OCI-LY7 (cell line): ENCODE measurements at regions not wholly inside any gene's neighbourhood (a gene's known extent, or its start where the extent isn't known, plus 50 kb on each side); places are given as distances from the start of the nearest gene placed in this dataset.

ENCODE experiments used
- BruUV-seq: library from RNA; stranded (reverse); fragments of 400-500 nt; replicated peaks from 2 replicates; lab custom pipeline; 2021; lab: Mats Ljungman, UMichigan
- CTCF ChIA-PET: fragments of 300-600 bp; sonication (Branson Sonifier 250); formaldehyde crosslinking; loops from one replicate; lab custom pipeline; 2022; ENCODE audit warnings: antibody characterized with exemption; ENCODE audit not compliant: unreplicated experiment; lab: Charles Lee
- POLR2A ChIA-PET: fragments of 300-600 bp; sonication (Branson Sonifier 250); formaldehyde crosslinking; loops from one replicate; lab custom pipeline; 2022; ENCODE audit warnings: antibody characterized with exemption; lab: Charles Lee
- DNase-seq: peaks from one replicate; pipeline ENCODE4 v3.0.0-alpha.2; 2015; ENCODE audit warnings: low spot score
- H2AFZ ChIP-seq: fragments of 200-600 bp; sonication (generic), shearing (Covaris generic); 2 replicates; pipeline ENCODE4 v1.6.1; 2014; ENCODE audit warnings: mild to moderate bottlenecking, antibody characterized with exemption, low read length, moderate library complexity
- H3K27ac ChIP-seq: fragments of 200-600 bp; sonication (generic); 2 replicates; pipeline ENCODE4 v1.5.1; 2014; ENCODE audit warnings: mixed run types, low read depth, mild to moderate bottlenecking, moderate library complexity, low read length, inconsistent platforms; ENCODE audit not compliant: poor library complexity, severe bottlenecking
- H3K36me3 ChIP-seq: fragments of 200-600 bp; sonication (generic); 2 replicates; pipeline ENCODE4 v1.6.1; 2014; ENCODE audit warnings: mild to moderate bottlenecking, antibody characterized with exemption, low read length, moderate library complexity, mixed read lengths; ENCODE audit not compliant: insufficient read depth
- H3K4me1 ChIP-seq: fragments of 200-600 bp; sonication (generic); 2 replicates; pipeline ENCODE4 v1.5.1; 2014; ENCODE audit warnings: mild to moderate bottlenecking, low read length; ENCODE audit not compliant: insufficient read depth, poor library complexity, severe bottlenecking
- H3K4me2 ChIP-seq: fragments of 200-600 bp; sonication (generic); 2 replicates; pipeline ENCODE4 v1.6.1; 2014; ENCODE audit warnings: mild to moderate bottlenecking, low read length
- H3K4me3 ChIP-seq: fragments of 200-600 bp; sonication (generic); 2 replicates; pipeline ENCODE4 v1.5.1; 2014; ENCODE audit warnings: mild to moderate bottlenecking, low read depth, low read length; ENCODE audit not compliant: poor library complexity, severe bottlenecking
- H3K79me2 ChIP-seq: fragments of 200-600 bp; sonication (generic); 2 replicates; pipeline ENCODE4 v1.6.1; 2016; ENCODE audit warnings: low read depth, mild to moderate bottlenecking, low read length, moderate library complexity, mixed read lengths; ENCODE audit not compliant: insufficient read depth
- H3K9me2 ChIP-seq: fragments of 200-600 bp; sonication (generic); 2 replicates; pipeline ENCODE4 v1.6.1; 2016; ENCODE audit warnings: mild to moderate bottlenecking, low read length, mixed read lengths; ENCODE audit not compliant: insufficient read depth
- H3K9me3 ChIP-seq: fragments of 200-600 bp; sonication (generic); 2 replicates; pipeline ENCODE4 v1.6.1; 2014; ENCODE audit warnings: mild to moderate bottlenecking, mixed run types, low read length, mixed read lengths
- H4K20me1 ChIP-seq: fragments of 200-600 bp; sonication (generic); 2 replicates; pipeline ENCODE4 v1.6.1; 2014; ENCODE audit warnings: mild to moderate bottlenecking, antibody characterized with exemption, low read length, moderate library complexity, mixed read lengths; ENCODE audit not compliant: insufficient read depth
- EZH2phosphoT487 ChIP-seq: fragments of 200-600 bp; sonication (generic); IDR thresholded peaks from 2 replicates; pipeline ENCODE4 v1.6.1; 2018; ENCODE audit warnings: low read depth, borderline replicate concordance, mild to moderate bottlenecking, mixed run types, antibody characterized with exemption, low read length, moderate library complexity, mixed read lengths
- intact Hi-C: fragments of 100-400 bp; cut with micrococcal nuclease; formaldehyde crosslinking; loops from one replicate; pipeline ENCODE4 v1.10.0; 2022; ENCODE audit not compliant: unreplicated experiment
- TF ChIP-seq, protein P1 (sequence below): fragments of 200-600 bp; sonication (generic); conservative IDR thresholded peaks from 2 replicates; pipeline ENCODE4 v1.5.1; 2014; ENCODE audit warnings: mild to moderate bottlenecking, antibody characterized with exemption, low read length, moderate library complexity, mixed read lengths

DNA sequence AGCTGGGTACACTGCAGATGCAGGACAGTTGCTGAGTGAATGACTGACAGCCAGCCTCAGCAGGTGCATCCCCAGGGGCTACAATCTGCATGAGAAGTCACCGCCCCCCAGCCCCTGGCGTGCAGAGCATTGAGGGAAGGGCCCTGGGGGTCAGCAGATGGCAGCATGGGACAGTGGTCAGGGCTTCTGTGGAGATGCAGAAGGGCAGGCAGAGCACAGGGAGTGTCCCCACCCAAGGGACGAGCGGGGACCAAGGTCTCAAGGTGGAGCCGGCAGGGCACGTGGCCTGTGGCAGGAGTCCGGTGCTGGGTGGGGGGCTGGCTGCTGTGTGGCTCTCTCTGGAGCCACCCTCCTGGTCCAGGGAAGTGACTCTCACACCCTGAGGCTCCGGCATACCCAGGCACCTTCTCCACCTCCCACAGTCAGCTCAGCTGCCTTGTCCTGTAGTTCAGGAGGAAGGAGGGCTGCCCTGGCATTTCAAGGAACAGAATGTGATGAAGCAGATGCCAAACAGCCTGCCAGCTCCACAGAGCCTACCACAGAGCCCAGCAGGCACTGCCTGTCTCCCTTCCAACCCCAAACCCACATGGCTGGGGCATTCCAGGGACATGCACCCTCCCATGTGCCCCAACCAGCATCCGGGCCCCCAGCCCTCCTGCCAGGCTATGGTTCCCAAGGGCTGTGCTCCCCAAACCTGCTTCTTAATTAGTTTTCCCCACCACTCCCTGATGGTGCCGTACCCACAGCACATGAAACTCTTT, 114.5 kb downstream of the TMEM130 start:
- intact Hi-C loops, result no loop called here
- no peaks in the 10 kb centered on the region; the same call in 1 of the 2 replicates for H4K20me1 ChIP-seq
- no peak overlapping the region for H3K27ac ChIP-seq
- ChIA-PET CTCF (no interaction called here), POLR2A (no interaction called here)
- H3K79me2 ChIP-seq, result no peaks in the 10 kb centered on the region
- H3K4me3 ChIP-seq, result no peak overlapping the region
- H3K36me3 ChIP-seq, result no peaks in the 10 kb centered on the region
- H2AFZ ChIP-seq, result no peak overlapping the region
- 0 out of 2 replicates have a peak, but pooled peaks cover 4% of the 10 kb centered on the region for H3K9me3 ChIP-seq
- DNase-seq, result no peak
- no TSS peak for BruUV-seq
- TF ChIP-seq, protein P1, sequence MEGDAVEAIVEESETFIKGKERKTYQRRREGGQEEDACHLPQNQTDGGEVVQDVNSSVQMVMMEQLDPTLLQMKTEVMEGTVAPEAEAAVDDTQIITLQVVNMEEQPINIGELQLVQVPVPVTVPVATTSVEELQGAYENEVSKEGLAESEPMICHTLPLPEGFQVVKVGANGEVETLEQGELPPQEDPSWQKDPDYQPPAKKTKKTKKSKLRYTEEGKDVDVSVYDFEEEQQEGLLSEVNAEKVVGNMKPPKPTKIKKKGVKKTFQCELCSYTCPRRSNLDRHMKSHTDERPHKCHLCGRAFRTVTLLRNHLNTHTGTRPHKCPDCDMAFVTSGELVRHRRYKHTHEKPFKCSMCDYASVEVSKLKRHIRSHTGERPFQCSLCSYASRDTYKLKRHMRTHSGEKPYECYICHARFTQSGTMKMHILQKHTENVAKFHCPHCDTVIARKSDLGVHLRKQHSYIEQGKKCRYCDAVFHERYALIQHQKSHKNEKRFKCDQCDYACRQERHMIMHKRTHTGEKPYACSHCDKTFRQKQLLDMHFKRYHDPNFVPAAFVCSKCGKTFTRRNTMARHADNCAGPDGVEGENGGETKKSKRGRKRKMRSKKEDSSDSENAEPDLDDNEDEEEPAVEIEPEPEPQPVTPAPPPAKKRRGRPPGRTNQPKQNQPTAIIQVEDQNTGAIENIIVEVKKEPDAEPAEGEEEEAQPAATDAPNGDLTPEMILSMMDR, result no peak
- no peak for TF ChIP-seq EZH2phosphoT487
- H3K4me2 ChIP-seq, result no peak overlapping the region
- no peaks in the 10 kb centered on the region for H3K9me2 ChIP-seq
- peaks cover 5% of the 10 kb centered on the region for H3K4me1 ChIP-seq

DNA sequence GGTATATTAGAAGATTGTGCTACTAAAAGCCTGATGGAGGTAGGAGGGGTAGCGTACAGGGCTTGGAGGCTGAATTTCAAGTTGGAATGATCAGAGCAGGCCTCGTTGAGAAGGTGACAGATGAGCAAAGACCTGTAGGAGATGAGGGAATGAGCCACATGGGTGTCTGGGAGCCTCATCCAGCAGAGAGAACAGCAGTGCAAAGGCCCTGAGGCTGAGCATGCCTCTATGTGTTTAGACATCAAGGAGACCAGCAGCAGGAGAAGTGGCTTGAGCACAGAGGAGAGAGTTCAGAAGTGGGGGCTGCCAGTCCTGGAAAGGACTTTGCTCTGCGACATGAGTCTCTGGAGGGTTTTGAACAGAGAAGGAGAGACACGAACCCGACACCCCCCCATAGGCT, 111.7 kb downstream of the TMEM130 start:
- intact Hi-C loops, result no loop called here
- no peak overlapping the region for H2AFZ ChIP-seq
- no peak for DNase-seq
- no peaks in the 10 kb centered on the region for H3K9me2 ChIP-seq
- no peaks in the 10 kb centered on the region for H3K36me3 ChIP-seq
- ChIA-PET CTCF (no interaction called here), POLR2A (no interaction called here)
- TF ChIP-seq EZH2phosphoT487, result no peak
- TF ChIP-seq, protein P1, result no peak
- 0 out of 2 replicates have a peak, but pooled peaks cover 4% of the 10 kb centered on the region for H3K9me3 ChIP-seq
- H3K79me2 ChIP-seq, result no peaks in the 10 kb centered on the region
- no peak overlapping the region for H3K4me3 ChIP-seq
- no peak overlapping the region for H3K27ac ChIP-seq
- BruUV-seq, result no TSS peak
- peaks cover 5% of the 10 kb centered on the region for H3K4me1 ChIP-seq
- H4K20me1 ChIP-seq, result no peaks in the 10 kb centered on the region; the same call in 1 of the 2 replicates
- no peak overlapping the region for H3K4me2 ChIP-seq

DNA sequence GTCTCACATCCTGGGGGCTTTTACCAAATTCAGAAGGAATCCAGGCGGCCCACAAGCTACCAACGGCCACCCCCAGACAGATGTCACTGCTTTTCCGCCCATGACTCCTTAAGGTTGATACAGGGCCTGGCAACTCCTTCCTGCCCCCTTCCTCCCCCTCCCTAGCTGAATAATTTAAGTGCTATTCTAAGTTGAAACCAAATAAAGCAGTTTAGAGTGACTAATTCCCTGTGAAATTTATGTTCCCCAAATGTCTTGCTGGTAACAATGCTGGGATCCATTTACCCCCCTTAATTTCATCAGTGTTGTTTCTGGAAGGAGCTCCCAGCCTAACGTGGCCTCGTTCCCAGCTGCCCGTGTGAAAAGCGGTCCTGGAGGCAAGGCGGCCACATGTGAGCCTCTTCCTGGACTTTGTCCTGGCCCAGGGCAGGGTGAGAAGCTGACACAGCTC, 109.6 kb downstream of the TMEM130 start:
- no peaks in the 10 kb centered on the region; the same call in 1 of the 2 replicates for H4K20me1 ChIP-seq
- H3K9me2 ChIP-seq, result no peaks in the 10 kb centered on the region
- intact Hi-C loops, result no loop called here
- H2AFZ ChIP-seq, result no peak overlapping the region
- H3K4me1 ChIP-seq, result no peaks in the 10 kb centered on the region
- ChIA-PET CTCF (no interaction called here), POLR2A (no interaction called here)
- DNase-seq, result no peak
- H3K79me2 ChIP-seq, result no peaks in the 10 kb centered on the region
- BruUV-seq, result no TSS peak
- H3K4me3 ChIP-seq, result no peak overlapping the region
- no peak overlapping the region for H3K4me2 ChIP-seq
- TF ChIP-seq, protein P1, result no peak
- no peak for TF ChIP-seq EZH2phosphoT487
- H3K9me3 ChIP-seq, result 0 out of 2 replicates have a peak, but pooled peaks cover 4% of the 10 kb centered on the region
- H3K27ac ChIP-seq, result no peak overlapping the region
- H3K36me3 ChIP-seq, result no peaks in the 10 kb centered on the region
